WERI-Rb-1 (cell line): ENCODE measurements at regions not wholly inside any gene's neighbourhood (a gene's known extent, or its start where the extent isn't known, plus 50 kb on each side); places are given as distances from the start of the nearest gene placed in this dataset.

Source experiments
- DNase-seq: peaks from one replicate; pipeline ENCODE4 v3.0.0-alpha.2; 2020
- H3K27ac ChIP-seq: fragments of 250-450 bp; sonication (Bioruptor Pico); 2 replicates; pipeline ENCODE4 v1.5.1; 2020; ENCODE audit warnings: mild to moderate bottlenecking, moderate library complexity
- H3K27me3 ChIP-seq: fragments of 250-450 bp; sonication (Bioruptor Pico); 2 replicates; pipeline ENCODE4 v1.5.1; 2021; ENCODE audit warnings: mild to moderate bottlenecking, low read depth, moderate library complexity; ENCODE audit not compliant: insufficient read depth, severe bottlenecking
- H3K36me3 ChIP-seq: fragments of 250-450 bp; sonication (Bioruptor Pico); 2 replicates; pipeline ENCODE4 v1.5.1; 2020; ENCODE audit warnings: mild to moderate bottlenecking, moderate library complexity
- H3K4me3 ChIP-seq: 2 replicates; pipeline ENCODE4 v1.5.1; 2011; ENCODE audit warnings: low read depth, mild to moderate bottlenecking, control low read depth, low read length
- H3K9me3 ChIP-seq: fragments of 250-450 bp; sonication (Bioruptor Pico); 2 replicates; pipeline ENCODE4 v1.5.1; 2021; ENCODE audit warnings: mild to moderate bottlenecking, moderate library complexity; ENCODE audit not compliant: severe bottlenecking
- CTCF ChIP-seq: IDR thresholded peaks from 2 replicates; pipeline ENCODE4 v1.5.1; 2011; ENCODE audit warnings: low read depth, mild to moderate bottlenecking, control low read depth, inconsistent platforms, low read length

- Histone ChIP-seq H3K9me3 (no peaks in the 10 kb centered on the region), H3K27ac (no peak overlapping the region), H3K27me3 (no peaks in the 10 kb centered on the region), H3K4me3 (no peak overlapping the region), H3K36me3 (no peaks in the 10 kb centered on the region)
- no peak for DNase-seq
- no peak for TF ChIP-seq CTCF
Measured at GRCh38 chr1:194267021-194267420, 1080.6 kb upstream of the B3GALT2 start.

GRCh38 chr1:194256010-194256409 is 1069.6 kb upstream of the B3GALT2 start:
- no peak for DNase-seq
- H3K9me3 ChIP-seq: no peaks in the 10 kb centered on the region
- H3K36me3 ChIP-seq: no peaks in the 10 kb centered on the region
- H3K27me3 ChIP-seq: no peaks in the 10 kb centered on the region
- H3K4me3 ChIP-seq: no peak overlapping the region
- H3K27ac ChIP-seq: no peak overlapping the region
- no peak for TF ChIP-seq CTCF

GRCh38 chr1:194252199-194252598 is 1065.8 kb upstream of the B3GALT2 start:
- no peaks in the 10 kb centered on the region for H3K36me3 ChIP-seq
- DNase-seq: no peak
- no peak overlapping the region for H3K27ac ChIP-seq
- H3K9me3 ChIP-seq: no peaks in the 10 kb centered on the region
- no peak for TF ChIP-seq CTCF
- no peaks in the 10 kb centered on the region for H3K27me3 ChIP-seq
- no peak overlapping the region for H3K4me3 ChIP-seq

- H3K27ac ChIP-seq: no peak overlapping the region
- no peaks in the 10 kb centered on the region for H3K27me3 ChIP-seq
- TF ChIP-seq CTCF: no peak
- no peaks in the 10 kb centered on the region for H3K9me3 ChIP-seq
- no peak overlapping the region for H3K4me3 ChIP-seq
- no peaks in the 10 kb centered on the region for H3K36me3 ChIP-seq
- DNase-seq: no peak
Measured at GRCh38 chr1:194241215-194241614, 1054.8 kb upstream of the B3GALT2 start.

GRCh38 chr1:194233069-194233468 is 1046.7 kb upstream of the B3GALT2 start:
- DNase-seq: no peak
- Histone ChIP-seq H3K27me3 (no peaks in the 10 kb centered on the region), H3K27ac (no peak overlapping the region), H3K4me3 (no peak overlapping the region), H3K9me3 (no peaks in the 10 kb centered on the region), H3K36me3 (no peaks in the 10 kb centered on the region)
- TF ChIP-seq CTCF: no peak

- no peaks in the 10 kb centered on the region for H3K27me3 ChIP-seq
Measured at GRCh38 chr1:194230351-194231144, 1044.1 kb upstream of the B3GALT2 start.

More at GRCh38 chr1:194230351-194231144, 1044.1 kb upstream of the B3GALT2 start:
- no peak for TF ChIP-seq CTCF
- Histone ChIP-seq H3K27ac (no peak overlapping the region), H3K9me3 (no peaks in the 10 kb centered on the region), H3K36me3 (no peaks in the 10 kb centered on the region), H3K4me3 (no peak overlapping the region)
- no peak for DNase-seq
